ENCODE measurements at regions not wholly inside any gene's neighbourhood (a gene's known extent, or its start where the extent isn't known, plus 50 kb on each side); places are given as distances from the start of the nearest gene placed in this dataset.
"Not testable (repeated sequence)": the region's sequence is repeated elsewhere in the genome, so short reads cannot be mapped to it uniquely, and the experiment has no call there.

DNA sequence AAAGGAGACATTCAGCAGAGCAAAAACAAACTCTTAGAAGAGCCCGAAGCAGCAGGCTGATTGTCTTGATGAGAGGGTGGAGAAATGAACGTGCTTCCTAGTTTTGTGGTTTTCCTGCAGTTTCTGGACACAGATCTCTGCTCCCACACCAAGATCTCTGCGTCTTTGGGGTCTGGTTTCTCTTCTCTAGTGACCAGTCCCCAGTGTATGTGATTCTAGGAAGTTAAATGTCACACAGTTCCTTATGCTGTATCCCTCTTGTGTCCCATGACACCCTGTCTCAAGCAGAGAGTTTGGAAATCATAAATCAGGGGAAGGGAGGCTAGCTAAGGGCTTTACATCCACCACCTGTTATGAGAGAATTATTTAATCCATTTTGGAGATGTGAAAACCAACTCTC, 55.4 kb upstream of the KLF14 start:
- DNase-seq (ENCODE audit: low read depth): no peak

DNA sequence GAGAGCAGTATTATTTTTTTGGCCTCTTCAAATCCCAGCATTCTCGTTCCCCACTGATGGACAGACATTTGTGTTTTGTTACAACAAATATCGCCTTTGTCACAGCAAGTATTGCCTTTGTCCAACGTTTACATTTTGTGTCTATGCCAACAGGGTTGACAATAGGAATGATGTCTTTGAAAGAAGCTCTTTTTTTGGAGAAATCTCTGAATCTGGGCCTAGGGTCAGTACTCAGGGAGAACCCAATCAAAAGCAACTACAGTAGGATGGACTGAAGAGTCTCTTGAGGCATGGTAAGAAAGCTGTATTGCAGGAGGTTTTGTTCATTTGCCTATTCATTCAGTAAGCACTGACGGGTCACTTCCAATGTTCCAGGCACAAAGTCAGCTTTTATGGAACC, 57.7 kb upstream of the KLF14 start:
- no peak for DNase-seq (ENCODE audit: low read depth)

DNA sequence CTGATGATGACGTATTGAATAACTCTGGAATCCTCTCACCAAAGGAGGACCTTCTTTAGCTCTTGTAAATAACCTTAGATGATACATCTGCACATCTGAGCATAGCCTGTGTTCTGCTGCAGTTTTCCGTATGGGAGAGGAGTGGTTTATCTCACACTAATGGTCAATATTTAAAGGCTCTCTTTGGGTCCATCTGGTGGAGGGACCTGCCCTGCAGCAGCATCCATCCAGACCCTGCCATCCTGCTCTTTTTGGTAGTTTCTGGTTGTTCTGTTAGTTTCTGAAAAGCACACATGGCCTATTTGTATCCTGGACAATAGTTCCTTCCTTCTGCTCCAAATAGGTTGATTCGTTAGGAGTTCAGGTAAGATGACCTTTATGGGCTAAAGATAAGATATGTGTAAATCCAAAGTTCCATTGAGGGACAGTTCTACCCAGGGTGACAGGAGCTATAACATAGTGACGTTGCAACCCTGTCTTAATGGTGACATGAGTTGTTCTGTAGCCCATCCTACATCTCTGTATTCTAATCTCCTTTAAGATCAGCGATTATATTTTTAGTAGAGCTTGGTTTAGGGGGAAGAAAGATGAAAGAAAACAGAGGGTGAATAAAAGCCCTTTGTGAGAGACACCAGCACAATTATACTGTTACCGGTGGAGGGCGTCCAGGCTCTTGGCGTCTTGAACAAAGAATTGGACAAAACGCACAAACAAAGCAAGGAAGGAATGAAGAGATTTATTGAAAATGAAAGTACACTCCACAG, 60.0 kb upstream of the KLF14 start:
- DNase-seq (ENCODE audit: low read depth): no peak

DNA sequence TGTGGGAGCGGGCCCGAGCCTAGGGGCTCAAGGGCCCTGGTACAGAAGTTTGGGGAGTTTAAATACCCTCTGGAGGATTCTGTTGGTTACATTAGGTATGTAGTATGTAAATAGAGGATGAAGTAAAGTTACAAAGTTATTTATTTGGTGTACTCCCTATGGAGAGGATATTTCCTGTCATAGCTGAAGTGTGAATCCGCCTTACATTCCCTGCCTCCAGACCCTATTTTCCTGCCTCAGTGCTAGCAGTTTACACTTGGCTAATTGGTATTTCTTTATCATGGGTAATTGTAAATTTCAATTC, 60.6 kb upstream of the KLF14 start:
- no peak for DNase-seq (ENCODE audit: low read depth)

DNA sequence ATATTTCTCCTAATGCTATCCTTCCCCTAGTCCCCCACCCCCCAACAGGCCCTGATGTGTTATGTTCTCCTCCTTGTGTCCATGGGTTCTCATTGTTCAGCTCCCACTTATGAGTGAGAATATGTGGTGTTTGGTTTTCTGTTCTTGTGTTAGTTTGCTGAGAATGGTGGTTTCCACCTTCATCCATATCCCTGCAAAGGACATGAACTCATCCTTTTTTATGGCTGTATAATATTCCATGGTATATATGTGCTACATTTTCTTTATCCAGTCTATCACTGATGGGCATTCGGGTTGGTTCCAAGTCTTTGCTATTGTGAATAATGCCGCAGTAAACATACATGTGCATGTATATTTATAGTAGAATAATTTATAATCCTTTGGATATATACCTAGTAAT, 62.4 kb upstream of the KLF14 start:
- DNase-seq (ENCODE audit: low read depth): not testable (repeated sequence)

DNA sequence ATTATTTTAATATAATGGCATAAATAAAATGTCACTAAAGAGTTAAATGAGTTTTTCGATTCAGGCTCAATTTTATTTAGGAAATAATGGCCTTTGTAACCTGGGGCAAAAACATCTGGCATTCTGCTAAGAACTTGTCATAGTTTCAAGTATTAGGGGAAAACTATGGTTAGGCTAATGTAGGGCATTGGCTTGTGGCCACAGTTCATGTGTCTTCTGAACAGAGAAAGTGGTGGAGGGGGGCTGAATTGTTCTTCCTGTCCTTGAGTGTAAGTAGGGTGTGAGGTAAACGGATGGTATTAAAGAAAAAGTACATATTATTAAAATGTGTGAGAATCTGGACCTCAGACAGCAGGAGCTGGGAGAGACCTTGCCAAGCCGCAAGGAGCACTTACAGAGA, 69.1 kb upstream of the KLF14 start:
- no peak for DNase-seq (ENCODE audit: low read depth)

DNA sequence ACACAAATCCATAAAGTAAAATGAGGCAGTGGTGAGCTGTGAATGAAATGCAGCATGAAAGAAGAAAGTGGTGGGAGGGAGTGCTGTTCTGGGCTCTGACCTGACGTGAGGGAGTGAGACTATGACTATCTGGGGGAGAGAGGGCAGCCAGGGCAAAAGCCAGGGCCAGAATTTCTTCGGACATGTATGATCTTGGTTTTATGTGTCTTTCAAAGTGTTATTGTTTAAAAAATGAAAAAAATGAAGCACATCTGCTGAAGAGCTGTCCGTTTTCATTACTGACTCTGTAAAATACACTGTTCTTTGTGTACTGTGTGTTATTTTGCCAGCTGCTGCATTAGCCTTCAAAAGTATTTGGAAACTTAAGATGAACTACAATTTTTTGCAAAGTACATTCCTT, 70.2 kb upstream of the KLF14 start:
- DNase-seq (ENCODE audit: low read depth): no peak

DNA sequence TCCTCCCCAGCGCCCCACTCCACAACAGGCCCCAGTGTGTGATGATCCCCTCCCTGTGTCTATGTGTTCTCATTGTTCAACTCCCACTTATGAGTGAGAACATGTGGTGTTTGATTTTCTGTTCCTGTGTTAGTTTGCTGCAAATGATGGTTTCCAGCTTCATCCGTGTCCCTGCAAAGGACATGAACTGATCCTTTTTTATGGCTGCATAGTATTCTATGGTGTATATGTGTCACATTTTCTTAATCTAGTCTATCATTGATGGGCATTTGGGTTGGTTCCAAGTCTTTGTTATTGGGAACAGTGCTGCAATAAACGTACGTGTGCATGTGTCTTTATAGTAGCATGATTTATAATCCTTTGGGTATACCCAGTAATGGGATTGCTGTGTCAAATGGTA, 78.8 kb upstream of the KLF14 start:
- DNase-seq (ENCODE audit: low read depth): not testable (repeated sequence)

DNA sequence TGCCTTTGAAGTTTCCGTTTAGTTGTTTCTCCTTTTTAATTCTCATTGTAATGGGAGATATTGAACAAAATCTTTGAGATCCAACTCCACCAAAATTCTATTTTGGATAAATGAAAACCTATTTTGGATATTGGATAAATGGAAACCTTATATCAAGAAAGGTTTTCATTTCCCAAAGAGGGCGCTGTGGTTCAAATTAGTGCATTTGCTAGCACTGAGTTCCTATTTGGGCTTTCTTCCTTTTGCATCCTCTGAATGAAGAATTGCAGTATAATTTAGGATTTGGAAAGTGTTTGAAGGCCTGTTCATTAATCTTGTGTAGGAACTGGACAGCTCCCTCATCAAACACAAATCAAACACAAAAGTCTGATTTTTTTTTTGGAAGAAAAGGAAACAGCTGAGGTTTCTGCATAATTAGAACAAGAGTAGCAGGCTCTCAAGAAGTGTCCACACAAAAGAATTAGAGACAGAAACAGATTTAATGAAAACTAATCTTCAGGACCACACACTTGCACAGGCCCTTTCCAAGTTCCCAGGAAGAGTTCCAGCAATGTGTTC, 80.8 kb upstream of the KLF14 start:
- DNase-seq (ENCODE audit: low read depth): no peak

DNA sequence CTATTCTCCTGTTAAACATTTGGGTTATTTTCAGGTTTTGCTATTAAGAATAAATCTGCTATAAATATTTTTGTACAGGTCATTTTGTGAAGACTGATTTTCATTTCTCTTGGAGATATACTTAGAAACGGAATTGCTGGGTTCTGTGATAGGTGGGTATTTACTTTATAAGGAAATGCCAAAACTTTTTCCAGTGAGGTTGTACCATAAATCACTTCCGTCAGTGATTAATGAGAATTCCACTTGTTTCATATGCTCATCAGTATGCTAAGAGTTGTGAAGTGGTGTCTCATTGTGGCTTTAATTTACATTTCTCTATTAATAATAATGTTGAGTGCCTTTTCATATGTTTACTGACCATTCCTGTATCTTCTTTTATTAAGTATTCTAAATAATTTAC, 84.0 kb upstream of the KLF14 start:
- DNase-seq (ENCODE audit: low read depth): no peak

DNA sequence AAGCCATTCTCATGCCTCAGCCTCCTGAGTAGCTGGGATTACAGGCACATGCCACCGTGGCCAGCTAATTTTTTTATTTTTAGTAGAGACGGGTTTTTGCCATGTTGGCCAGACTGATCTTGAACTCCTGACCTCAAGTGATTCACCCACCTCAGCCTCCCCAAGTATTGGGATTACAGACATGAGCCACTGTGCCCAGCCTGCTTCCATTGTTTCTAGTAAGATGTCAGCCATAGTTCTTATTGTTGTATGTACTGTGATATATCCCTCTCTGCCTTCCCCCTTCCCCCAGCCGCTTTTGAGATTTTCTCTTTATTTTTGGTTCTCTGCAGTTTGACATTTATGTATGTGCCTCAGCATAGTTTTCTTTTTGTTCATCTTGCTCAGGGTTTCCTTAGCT, 87.9 kb upstream of the KLF14 start:
- no peak for DNase-seq (ENCODE audit: low read depth)

DNA sequence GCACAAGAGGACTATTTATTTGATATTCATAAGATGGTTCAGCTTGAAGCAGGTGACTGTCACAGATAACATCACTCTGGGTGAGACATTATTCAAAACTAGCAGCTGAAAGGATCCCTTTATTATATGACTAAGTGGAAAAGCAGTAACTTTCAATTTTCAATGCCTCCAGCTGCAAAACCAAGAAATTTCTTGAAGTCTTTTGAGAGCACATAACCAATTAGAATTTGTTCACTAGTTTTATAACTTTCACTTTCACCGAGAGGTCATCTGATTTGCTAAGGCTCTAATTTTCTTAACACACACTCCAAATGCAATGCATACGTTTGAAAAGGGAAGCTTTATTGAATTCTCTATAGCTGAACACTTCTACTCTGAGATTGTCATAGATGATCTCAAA, 88.6 kb upstream of the KLF14 start:
- no peak for DNase-seq (ENCODE audit: low read depth)

DNA sequence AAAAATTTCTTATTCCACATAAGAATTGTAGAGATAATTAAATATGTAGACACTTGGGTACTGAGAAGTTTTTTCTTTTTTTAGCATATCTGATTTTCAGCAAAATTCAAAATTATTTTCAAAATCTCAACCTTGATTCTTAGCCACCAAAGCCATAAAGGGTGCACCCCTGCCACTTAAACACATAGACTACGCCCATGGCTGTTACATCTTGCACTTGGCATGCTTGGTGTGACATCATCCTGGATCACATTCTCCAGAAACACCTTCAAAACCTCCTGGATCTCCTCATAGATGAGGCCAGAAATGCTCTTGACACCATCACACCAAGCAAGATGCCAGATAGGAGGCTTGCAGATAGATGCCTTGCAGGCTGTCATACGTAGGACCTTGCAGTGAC, 89.1 kb upstream of the KLF14 start:
- DNase-seq (ENCODE audit: low read depth): no peak

DNA sequence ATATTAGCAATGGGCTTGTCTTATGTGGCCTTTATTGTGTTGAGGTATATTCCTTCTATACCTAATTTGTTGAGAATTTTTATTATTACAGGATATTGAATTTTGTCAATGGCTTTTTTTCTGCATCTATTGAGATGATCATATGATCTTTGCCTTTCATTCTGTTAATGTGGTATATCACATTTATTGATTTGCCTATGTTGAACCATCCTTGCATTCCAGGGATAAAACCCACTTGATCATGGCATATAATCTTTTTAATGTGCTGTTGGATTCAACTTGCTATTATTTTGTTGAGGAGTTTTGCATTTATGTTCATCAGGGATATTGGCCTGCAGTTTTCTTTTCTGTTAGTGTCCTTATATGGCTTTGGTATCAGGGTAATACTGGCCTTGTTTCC, 91.8 kb upstream of the KLF14 start:
- DNase-seq (ENCODE audit: low read depth): no peak

DNA sequence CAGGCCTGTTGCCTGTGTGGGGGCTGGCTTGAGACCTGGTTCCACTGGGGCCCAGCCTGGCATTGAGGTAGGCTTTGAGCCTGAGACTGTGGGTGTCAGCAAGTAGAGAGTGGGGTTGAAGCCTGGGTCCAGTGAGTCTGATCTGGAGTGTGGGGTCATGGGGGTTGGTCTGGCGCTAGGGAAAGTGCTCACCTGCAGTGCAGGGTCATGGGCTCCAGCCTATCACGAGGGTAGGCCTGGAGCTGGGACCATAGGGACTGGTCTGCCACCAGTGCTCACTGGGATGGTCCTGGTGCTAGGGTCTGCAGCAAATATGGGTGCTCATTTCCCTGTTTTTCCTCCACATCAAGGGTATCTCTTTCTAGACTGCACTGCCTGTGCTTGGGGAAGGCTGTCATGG, 95.4 kb upstream of the KLF14 start:
- DNase-seq (ENCODE audit: low read depth): no peak

DNA sequence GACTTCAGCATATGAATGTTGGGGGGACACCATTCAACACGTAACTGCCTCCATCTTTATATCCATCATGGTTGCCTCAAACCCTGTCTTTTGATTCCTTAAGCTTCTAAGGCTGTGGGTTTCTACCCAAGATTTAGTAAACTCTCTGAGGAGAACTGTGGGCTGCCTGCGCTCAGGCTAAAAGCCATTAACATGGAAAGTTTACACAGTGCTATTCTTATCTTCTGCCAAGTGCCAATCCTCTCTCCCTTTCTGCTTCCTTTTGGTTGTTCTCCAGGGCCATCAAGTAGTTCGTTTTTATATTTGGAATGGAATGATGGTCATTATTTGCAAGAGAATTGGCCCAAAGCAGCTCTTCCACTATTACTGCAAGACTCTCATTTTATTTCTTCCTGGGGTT, 97.3 kb upstream of the KLF14 start:
- no peak for DNase-seq (ENCODE audit: low read depth)

DNA sequence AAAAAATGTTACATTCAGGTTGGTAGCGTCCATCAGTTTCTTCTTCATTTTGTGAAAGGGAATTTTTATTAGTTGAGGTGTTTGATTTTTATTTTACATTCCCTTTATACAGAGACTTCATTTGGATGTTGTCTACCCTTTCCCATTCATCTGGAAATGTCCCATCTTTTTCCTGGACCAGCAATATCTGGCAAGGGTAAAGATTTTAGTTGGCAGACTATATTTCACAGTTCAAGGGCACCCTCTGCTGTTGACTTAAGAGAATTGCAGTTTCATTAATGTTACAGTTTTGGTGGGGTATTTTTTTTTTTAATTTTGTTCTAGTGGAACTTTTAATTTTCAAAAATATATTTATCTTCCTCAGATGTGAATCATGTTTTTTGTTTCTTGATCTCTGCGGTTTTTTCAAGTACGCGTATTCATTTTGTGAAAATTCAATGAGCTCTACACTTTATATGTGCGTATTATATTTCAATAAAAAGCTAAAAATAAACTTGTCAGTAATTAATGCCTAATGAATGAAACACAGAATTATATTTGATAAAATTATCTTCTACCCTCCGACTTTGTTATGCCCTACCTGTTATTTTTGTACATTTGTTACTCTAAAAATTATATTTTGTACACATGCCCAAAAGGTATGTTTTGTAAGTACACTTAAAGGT, 97.9 kb upstream of the KLF14 start:
- DNase-seq (ENCODE audit: low read depth): no peak

DNA sequence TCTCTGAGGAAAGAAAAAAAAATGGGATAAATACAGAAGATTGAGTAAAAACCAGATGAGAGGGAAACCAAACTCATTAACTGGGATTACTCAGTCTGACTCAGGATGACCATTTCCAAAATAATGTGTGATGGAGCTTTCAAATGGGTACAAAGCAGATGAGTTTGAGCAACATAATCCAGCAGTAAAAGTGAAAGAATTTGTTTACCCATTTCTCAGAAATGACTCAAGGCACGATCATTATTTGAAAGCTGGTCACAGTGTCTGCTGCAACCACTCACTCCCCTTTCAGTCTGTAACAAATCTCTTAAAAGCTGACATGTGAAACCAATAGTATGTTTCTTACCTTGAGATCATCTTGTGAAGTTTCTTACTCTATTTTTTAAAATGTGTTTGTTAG, 104.7 kb upstream of the KLF14 start:
- DNase-seq (ENCODE audit: low read depth): no peak

DNA sequence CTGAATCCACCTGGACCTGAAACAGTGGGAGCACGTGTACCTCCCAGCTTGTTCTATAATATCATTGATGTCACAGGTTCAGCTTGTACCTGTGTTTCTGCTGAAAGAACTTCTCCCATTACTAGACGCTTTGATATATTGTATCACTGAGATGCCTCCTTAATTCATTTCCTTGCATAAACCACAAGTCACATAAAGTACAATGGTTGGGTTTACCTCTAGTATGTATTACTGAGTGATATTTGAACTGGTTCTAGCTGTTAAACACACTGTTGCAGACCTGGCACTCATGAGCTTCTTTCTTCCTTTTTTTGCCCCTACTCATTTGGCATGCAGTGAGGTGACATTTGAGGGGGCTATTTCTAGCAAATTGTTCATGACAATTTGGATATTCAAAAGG, 106.6 kb upstream of the KLF14 start:
- no peak for DNase-seq (ENCODE audit: low read depth)

DNA sequence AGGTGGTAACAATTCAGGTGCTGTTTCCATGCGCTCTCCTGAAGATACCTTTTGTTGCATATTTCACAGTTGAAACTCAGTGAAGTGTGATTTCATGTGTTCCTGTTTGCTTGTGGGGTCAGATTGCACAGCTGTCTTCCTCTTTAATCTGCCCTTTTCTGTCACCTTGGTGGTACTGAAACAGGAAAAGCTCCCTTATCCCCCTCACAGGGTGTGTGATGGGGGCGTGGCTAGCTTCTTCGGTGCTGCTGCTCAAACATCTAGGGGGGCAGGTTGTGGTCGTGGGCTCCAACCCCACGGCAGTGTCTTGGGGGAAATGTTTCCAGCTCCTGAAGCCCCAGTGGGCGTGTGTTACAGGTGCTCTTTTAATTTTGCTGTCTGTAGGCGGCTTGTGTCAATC, 107.4 kb upstream of the KLF14 start:
- DNase-seq (ENCODE audit: low read depth): no peak

DNA sequence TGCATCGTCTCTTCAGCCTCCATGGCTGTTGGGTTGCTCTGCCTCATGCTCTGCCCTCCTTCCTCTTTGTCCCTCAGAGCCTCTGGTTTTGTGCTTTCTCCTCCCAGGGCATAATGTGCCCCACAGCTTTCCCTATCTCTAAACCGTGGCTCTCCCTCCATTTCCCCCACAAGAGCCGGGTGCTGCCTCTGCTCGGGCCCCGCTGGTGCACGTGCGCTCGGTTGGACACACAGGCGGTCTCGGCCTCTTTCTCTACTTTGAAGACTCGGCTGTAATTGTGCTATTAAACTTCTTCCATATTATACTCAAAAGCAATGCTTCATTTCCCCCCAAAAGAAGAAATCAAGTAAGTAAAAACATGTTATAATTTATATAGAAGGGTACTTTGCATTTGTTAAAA, 109.7 kb upstream of the KLF14 start:
- no peak for DNase-seq (ENCODE audit: low read depth)

DNA sequence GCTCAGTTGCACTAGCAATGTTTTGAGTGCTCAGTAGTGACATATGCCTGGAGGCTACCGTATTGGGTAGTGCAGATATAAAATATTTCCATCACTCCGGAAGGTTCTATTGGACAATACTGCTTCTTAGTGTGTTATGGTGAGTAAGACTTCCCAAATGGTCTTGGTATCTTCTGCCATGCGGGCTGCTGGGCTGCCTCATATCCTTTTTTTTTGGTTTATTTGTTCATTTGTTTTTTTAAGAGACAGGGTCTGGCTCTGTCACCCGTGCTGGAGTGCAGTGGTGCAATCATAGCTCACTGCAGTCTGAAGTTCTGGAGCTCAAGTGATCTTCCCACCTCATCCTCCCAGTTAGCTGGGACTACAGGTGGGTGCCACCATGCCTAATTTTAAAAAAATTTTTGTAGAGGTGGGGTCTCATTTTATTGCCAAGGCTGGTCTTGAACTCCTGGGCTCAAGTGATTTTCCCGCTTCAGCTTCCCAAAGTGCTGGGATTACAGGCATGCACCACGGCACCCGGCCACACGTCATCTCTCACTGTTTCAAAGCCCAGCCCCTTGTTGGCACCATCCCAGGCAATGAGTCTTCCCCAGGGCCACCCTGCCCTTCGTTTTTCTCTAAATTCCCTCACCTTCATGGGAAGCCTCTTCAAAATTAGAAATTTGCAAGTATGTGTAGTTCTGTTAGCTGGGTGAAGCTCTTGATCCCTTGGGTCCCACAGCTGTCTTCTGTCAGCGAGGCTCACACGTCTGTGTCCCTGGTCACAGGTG, 111.0 kb upstream of the KLF14 start:
- DNase-seq (ENCODE audit: low read depth): no peak

DNA sequence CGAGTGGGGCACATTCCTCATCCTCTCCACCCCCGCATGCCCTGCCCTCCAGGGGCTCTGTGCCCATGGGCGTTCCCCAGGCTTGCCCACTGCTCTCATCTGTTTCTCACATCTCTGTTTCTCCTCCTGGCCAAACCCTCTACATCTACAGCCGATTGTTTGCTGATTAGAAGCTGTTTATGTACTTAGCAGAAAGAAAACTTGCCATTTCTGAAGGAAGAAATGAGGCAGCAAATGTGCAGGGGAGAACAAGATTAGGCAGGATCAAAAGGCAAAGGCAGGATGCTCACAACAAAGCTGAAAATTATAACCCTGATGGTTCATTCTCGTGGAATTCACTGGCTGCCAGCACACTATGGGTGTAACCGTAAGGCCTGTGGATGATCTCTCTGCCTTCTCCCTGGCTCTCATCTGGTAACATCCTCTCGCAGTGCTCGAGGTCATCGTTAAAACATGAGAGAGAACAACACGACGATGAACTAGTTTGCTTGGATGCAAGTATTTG, 111.6 kb upstream of the KLF14 start:
- DNase-seq (ENCODE audit: low read depth): no peak

Data from activated T-cell treated with anti-CD3 and anti-CD28 coated beads for 48 hours (primary cell).